HEK293 (cell line): ENCODE measurements at regions not wholly inside any gene's neighbourhood (a gene's known extent, or its start where the extent isn't known, plus 50 kb on each side); places are given as distances from the start of the nearest gene placed in this dataset.

Experiments used
- ZBTB20 ChIP-seq: fragments of 450-650 bp; formaldehyde crosslinking; IDR thresholded peaks from 2 replicates; pipeline ENCODE4 v1.5.1; 2016; ENCODE audit warnings: missing biosample characterization, missing genetic modification characterization
- ZNF24 ChIP-seq: fragments of 450-650 bp; formaldehyde crosslinking; IDR thresholded peaks from 2 replicates; pipeline ENCODE4 v1.5.1; 2016; ENCODE audit warnings: missing biosample characterization, missing genetic modification characterization
- ZNF596 ChIP-seq: fragments of 450-650 bp; IDR thresholded peaks from 2 replicates; pipeline ENCODE4 v1.5.0; 2018; ENCODE audit warnings: missing biosample characterization, mild to moderate bottlenecking, missing genetic modification characterization, moderate library complexity
- ZNF639 ChIP-seq: fragments of 450-650 bp; formaldehyde crosslinking; IDR thresholded peaks from 2 replicates; pipeline ENCODE4 v1.5.1; 2016; ENCODE audit warnings: missing biosample characterization, missing genetic modification characterization
- ZNF76 ChIP-seq: fragments of 450-650 bp; formaldehyde crosslinking; IDR thresholded peaks from 2 replicates; pipeline ENCODE4; 2016; ENCODE audit warnings: low read depth, missing biosample characterization, missing genetic modification characterization, borderline replicate concordance
- TF ChIP-seq, protein P1 (sequence below): fragments of 450-650 bp; formaldehyde crosslinking; IDR thresholded peaks from 2 replicates; pipeline ENCODE4 v1.5.1; 2016; ENCODE audit warnings: missing biosample characterization, missing genetic modification characterization

GRCh38 chr16:49085686-49086085 lies 196.0 kb downstream of the CBLN1 start:
- TF ChIP-seq, protein P1, sequence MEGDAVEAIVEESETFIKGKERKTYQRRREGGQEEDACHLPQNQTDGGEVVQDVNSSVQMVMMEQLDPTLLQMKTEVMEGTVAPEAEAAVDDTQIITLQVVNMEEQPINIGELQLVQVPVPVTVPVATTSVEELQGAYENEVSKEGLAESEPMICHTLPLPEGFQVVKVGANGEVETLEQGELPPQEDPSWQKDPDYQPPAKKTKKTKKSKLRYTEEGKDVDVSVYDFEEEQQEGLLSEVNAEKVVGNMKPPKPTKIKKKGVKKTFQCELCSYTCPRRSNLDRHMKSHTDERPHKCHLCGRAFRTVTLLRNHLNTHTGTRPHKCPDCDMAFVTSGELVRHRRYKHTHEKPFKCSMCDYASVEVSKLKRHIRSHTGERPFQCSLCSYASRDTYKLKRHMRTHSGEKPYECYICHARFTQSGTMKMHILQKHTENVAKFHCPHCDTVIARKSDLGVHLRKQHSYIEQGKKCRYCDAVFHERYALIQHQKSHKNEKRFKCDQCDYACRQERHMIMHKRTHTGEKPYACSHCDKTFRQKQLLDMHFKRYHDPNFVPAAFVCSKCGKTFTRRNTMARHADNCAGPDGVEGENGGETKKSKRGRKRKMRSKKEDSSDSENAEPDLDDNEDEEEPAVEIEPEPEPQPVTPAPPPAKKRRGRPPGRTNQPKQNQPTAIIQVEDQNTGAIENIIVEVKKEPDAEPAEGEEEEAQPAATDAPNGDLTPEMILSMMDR (tag by site-specific recombination) = no peak
- TF ChIP-seq ZNF639 (tag by site-specific recombination) = no peak
- no peak for TF ChIP-seq ZNF24 (tag by site-specific recombination)
- TF ChIP-seq ZBTB20 (tag by site-specific recombination) = no peak
- no peak for TF ChIP-seq ZNF596 (tag by site-specific recombination)
- no peak for TF ChIP-seq ZNF76
